ENCODE measurements at regions not wholly inside any gene's neighbourhood (a gene's known extent, or its start where the extent isn't known, plus 50 kb on each side); places are given as distances from the start of the nearest gene placed in this dataset.

- TF ChIP-seq POLR2A (IDR thresholded peaks at IDR 0.05; ENCODE audit: low read length) (no peak), GATA1 (IDR thresholded peaks at IDR 0.05; ENCODE audit: low read depth, low read length) (no peak)
Observed at GRCh38 chr9:31808766-31809165, 575.7 kb upstream of the ACO1 start.

All from erythroblast (primary cell).